ENCODE measurements at regions not wholly inside any gene's neighbourhood (a gene's known extent, or its start where the extent isn't known, plus 50 kb on each side); places are given as distances from the start of the nearest gene placed in this dataset.

DNA sequence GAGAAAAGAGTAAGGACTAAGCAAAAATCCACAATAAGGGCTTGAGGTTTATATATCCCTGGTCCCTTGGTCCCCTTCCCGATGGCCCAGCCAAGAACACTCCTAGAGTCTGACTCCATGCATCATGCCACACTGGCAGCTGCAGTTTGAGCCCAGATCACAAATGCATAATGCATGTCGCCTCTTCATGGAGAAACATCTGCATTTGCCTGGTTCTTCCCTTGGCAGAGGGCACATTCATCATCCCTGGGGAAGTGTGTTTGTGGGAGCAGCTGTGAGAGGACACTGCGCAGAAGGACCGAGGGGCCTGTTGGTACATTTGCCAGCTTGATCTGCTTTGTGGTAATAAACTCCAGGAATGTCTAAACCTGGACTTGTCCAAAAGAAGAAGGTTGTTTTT is 731.8 kb downstream of the FGF9 start:
- no peak overlapping the region for H3K27ac ChIP-seq
- TF ChIP-seq ZFX (IDR thresholded peaks at IDR 0.05; ENCODE audit: borderline replicate concordance): no peak

DNA sequence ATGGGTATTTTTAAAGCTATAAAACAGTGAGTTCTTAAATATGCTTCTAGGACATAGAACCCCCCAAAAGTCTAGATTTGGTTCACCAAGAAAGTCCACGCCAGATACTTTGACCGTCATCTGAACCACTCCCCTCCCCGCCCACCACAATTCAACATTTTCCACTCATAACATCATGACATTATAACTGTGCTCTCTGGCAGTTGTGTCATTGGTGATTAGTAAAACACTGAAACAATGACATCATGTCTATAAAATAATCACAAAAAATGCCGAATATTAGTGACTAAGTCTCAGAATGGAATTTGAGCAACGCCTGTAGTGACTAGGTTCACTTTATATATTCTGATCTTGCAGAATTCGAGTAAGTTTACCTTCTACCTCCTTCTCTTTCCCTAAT is 732.3 kb downstream of the FGF9 start:
- no peak overlapping the region for H3K27ac ChIP-seq
- no peak for TF ChIP-seq ZFX (IDR thresholded peaks at IDR 0.05; ENCODE audit: borderline replicate concordance)
- TF ChIP-seq, protein P1, sequence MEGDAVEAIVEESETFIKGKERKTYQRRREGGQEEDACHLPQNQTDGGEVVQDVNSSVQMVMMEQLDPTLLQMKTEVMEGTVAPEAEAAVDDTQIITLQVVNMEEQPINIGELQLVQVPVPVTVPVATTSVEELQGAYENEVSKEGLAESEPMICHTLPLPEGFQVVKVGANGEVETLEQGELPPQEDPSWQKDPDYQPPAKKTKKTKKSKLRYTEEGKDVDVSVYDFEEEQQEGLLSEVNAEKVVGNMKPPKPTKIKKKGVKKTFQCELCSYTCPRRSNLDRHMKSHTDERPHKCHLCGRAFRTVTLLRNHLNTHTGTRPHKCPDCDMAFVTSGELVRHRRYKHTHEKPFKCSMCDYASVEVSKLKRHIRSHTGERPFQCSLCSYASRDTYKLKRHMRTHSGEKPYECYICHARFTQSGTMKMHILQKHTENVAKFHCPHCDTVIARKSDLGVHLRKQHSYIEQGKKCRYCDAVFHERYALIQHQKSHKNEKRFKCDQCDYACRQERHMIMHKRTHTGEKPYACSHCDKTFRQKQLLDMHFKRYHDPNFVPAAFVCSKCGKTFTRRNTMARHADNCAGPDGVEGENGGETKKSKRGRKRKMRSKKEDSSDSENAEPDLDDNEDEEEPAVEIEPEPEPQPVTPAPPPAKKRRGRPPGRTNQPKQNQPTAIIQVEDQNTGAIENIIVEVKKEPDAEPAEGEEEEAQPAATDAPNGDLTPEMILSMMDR (IDR thresholded peaks at IDR 0.05): no peak

DNA sequence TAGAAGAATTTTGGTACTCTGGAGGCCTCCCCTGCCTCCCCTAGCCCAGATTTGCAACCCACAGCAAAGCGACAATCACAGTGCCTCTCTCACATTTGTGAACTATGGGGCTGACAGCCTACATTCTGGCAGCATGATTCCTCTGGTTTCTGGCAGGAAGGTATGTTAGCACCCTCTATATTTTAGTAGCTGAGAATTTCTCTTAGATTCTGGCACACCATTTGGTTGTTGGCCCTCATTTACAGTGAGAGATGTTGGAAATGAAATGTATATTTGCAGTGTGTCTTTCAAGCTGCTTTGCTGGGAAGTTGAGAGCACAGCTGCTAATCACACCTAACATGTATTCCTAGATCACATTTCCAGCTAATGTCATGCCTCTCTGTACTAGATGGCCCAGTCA is 735.0 kb downstream of the FGF9 start:
- no peak overlapping the region for H3K27ac ChIP-seq
- no peak for TF ChIP-seq ZFX (IDR thresholded peaks at IDR 0.05; ENCODE audit: borderline replicate concordance)
- TF ChIP-seq, protein P1 (IDR thresholded peaks at IDR 0.05): no peak

DNA sequence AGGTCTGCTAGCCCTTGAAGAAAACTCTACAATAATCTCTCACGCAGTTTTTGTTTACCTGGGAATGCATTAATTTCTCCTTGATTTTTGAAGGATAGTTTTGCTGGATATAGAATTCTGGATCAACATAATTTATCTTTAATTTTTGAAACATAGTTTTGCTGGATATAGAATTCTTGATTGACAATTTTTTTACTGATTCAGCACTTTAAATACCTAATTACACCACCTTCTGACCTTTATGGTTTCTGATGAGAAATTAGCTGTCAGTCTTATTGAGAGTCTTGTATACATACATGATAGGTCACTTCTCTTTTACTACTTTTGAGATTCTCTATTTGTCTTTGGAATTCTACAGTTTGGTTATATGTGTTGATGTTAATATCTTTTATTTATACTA is 741.6 kb downstream of the FGF9 start:
- no peak overlapping the region for H3K27ac ChIP-seq
- TF ChIP-seq ZFX (IDR thresholded peaks at IDR 0.05; ENCODE audit: borderline replicate concordance): no peak
- TF ChIP-seq, protein P1 (IDR thresholded peaks at IDR 0.05): no peak

DNA sequence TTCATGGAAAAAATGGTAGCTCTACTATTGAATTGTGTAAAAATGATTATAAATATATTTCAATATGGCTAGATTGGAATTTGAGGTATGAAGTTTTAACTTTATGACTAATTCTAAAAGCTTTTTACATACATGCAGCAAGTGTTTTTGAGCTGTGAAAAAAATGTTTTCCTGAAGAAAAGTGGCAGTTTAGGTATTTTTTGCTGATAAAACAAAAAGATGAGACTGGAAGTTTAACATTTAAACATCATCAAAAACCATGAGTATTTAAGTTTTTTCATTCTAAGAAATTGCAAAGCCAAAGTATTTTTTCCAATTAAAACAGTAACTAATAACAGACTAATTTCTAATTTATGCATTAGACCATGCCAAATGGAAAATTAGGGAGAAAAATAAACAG is 751.1 kb downstream of the FGF9 start:
- no peak overlapping the region for H3K27ac ChIP-seq
- TF ChIP-seq, protein P1 (IDR thresholded peaks at IDR 0.05): no peak
- TF ChIP-seq ZFX (IDR thresholded peaks at IDR 0.05; ENCODE audit: borderline replicate concordance): no peak

DNA sequence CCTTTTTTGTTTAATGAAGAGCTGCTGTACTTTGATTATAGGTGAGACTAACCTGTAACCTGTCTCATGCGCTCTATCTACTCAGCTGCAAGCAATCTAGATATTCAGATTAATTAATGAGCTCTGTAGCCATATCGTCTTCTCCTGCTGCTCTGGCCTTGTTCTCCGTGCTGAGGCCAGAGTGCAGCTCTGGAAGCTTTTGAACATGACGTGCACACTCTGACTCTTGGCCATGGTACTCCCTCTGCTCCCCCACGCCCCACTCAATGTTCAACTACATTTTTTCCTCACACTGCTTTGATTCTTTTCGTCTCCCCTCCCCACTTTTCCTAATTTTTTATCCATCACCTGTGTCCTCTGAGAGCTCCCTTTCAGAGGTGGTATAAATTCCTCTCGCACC is 751.8 kb downstream of the FGF9 start:
- TF ChIP-seq, protein P1 (IDR thresholded peaks at IDR 0.05): no peak
- TF ChIP-seq ZFX (IDR thresholded peaks at IDR 0.05; ENCODE audit: borderline replicate concordance): no peak
- H3K27ac ChIP-seq: no peak overlapping the region

DNA sequence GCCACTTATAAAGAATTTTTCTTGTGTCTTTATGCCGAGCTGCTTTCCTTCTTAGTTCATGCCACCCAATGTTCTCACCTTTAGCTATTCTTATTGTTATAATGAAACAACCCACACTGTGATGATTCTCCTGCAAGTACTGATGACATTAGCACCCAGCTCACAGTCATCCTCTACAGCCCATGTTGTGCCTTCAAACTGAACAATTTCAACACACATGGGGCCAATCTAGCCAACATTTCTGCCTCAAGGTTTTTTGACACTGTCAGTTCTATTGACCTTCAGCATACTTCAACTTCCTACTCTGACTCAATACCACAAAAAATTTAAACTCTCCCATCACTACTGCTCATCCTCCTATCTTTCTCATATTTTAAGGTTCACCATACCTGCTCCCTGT is 752.4 kb downstream of the FGF9 start:
- TF ChIP-seq, protein P1 (IDR thresholded peaks at IDR 0.05): no peak
- no peak for TF ChIP-seq ZFX (IDR thresholded peaks at IDR 0.05; ENCODE audit: borderline replicate concordance)

DNA sequence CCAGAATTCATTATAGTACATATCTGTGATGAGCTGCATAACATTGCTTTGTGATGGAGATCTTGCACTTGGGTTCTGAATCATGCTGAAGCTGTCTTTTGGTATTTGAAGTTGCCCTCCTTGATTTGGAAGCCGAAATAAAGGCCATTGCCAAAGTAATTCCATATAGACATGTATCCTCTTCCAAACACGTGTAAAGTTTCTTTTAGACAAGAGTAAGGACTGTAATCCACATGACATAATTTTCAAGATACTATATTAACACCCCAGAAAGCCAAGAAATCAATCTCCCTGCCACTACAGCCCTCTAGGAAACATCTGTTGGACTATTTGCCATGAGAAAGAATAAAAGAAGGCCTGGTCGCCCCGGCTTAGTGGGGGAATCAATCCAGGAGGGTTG is 754.2 kb downstream of the FGF9 start:
- TF ChIP-seq ZFX (IDR thresholded peaks at IDR 0.05; ENCODE audit: borderline replicate concordance): no peak
- TF ChIP-seq, protein P1 (IDR thresholded peaks at IDR 0.05): no peak

More for the DNA sequence above, 752.4 kb downstream of the FGF9 start:
- no peak overlapping the region for H3K27ac ChIP-seq

More for the DNA sequence above, 754.2 kb downstream of the FGF9 start:
- H3K27ac ChIP-seq: no peak overlapping the region

Measured in 22Rv1 (cell line).